SJSA1 (cell line): ENCODE measurements at regions not wholly inside any gene's neighbourhood (a gene's known extent, or its start where the extent isn't known, plus 50 kb on each side); places are given as distances from the start of the nearest gene placed in this dataset.
A peak's percentile ranks its signal among the peaks of the same experiment; 100 is the strongest.
"Not testable (repeated sequence)": the region's sequence is repeated elsewhere in the genome, so short reads cannot be mapped to it uniquely, and the experiment has no call there.

Source experiments
- DNase-seq, 2 experiments: peaks; one replicate each; pipeline ENCODE4 v3.0.0-alpha.2; 2015 to 2020; ENCODE audit warnings: low spot score in 2 of 2, low read depth in 1 of 2
- H3K27ac ChIP-seq: fragments of 250-450 bp; sonication (Bioruptor Pico); 2 replicates; pipeline ENCODE4 v1.5.1; 2020; ENCODE audit warnings: mild to moderate bottlenecking, moderate library complexity
- H3K27me3 ChIP-seq: fragments of 250-450 bp; sonication (Bioruptor Pico); replicated peaks from 2 replicates; pipeline ENCODE4 v1.5.1; 2020; ENCODE audit warnings: mild to moderate bottlenecking, moderate library complexity
- H3K36me3 ChIP-seq: fragments of 250-450 bp; sonication (Bioruptor Pico); 2 replicates; pipeline ENCODE4 v1.5.1; 2020; ENCODE audit warnings: mild to moderate bottlenecking
- H3K4me1 ChIP-seq: fragments of 250-450 bp; sonication (Bioruptor Pico); replicated peaks from 2 replicates; pipeline ENCODE4 v1.6.1; 2021; ENCODE audit warnings: mild to moderate bottlenecking
- H3K4me3 ChIP-seq: fragments of 250-450 bp; sonication (Bioruptor Pico); 2 replicates; pipeline ENCODE4 v1.5.1; 2020; ENCODE audit warnings: mild to moderate bottlenecking
- H3K9me3 ChIP-seq: fragments of 250-450 bp; sonication (Bioruptor Pico); replicated peaks from 2 replicates; pipeline ENCODE4 v1.5.1; 2020; ENCODE audit warnings: mild to moderate bottlenecking

DNA sequence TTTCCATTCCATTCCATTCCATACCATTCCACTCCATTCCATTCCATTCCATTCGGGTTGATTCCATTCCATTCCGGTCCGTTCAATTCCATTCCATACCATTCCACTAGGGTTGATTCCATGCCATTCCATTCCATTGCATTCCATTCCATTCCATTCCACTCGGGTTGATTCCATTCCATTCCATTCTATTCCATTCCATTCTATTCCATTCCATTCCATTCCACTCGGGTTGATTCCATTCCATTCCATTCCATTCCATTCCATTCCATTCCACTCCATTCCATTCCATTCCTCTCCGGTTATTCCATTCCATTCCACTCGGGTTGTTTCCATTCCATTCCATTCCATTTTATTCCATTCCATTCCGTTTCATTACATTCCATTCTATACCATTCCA, 155.9 kb downstream of the CWH43 start:
- DNase-seq, H3K4me1 ChIP-seq, H3K36me3 ChIP-seq, H3K27ac ChIP-seq, H3K9me3 ChIP-seq, H3K4me3 ChIP-seq, H3K27me3 ChIP-seq: not testable (repeated sequence)

DNA sequence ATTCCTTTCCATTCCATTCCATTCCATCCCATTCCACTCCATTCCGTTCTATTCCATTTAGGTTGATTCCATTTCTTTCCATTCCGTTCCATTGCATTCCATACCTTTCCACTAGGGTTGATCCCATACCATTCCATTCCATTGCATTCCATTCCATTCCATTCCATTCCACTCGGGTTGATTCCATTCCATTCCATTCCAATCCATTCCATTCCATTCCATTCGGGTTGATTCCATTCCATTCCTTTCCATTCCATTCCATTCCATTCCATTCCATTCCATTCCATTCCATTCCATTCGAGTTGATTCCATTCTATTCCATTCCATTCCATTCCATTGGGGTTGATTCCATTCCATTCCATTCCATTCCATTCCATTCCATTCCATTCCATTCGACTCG, 161.1 kb downstream of the CWH43 start:
- H3K27me3 ChIP-seq, H3K36me3 ChIP-seq, H3K4me3 ChIP-seq, H3K27ac ChIP-seq, H3K9me3 ChIP-seq, DNase-seq, H3K4me1 ChIP-seq: not testable (repeated sequence)

GRCh38 chr4:49147596-49147995, 161.5 kb downstream of the CWH43 start:
- not testable (repeated sequence) for H3K27me3 ChIP-seq, H3K4me1 ChIP-seq, H3K9me3 ChIP-seq, H3K36me3 ChIP-seq, H3K27ac ChIP-seq, H3K4me3 ChIP-seq, DNase-seq

DNA sequence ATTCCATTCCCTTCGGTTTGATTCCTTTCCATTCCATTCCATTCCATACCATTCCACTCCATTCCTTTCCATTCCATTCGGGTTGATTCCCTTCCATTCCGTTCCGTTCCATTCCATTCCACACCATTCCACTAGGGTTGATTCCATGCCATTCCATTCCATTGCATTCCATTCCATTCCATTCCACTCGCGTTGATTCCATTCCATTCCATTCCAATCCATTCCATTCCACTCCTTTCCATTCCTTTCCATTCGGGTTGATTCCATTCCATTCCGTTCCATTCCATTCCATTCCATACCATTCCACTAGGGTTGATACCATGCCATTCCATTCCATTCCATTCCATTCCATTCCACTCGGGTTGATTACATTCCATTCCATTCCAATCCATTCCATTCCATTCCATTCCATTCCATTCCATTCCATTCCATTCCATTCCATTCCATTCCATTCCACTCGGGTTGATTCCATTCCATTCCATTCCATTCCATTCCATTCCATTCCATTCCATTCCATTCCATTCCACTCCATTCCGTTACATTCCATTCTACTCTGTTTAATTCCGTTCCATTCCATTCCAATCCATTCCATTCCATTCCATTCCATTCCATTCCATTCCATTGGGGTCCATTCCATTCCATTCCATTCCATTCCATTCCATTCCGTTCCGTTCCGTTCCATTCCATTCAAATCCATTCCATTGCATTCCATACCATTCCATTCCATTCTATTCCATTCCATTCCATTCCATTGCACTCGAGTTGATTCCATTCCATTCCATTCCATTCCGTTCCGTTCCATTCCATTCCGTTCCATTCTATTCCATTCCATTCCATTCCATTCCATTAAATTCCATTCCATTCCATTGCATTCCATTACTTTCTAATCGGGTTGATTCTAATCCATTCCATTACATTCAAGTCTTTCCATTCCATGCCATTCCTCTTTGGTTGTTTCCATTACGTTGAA, 163.2 kb downstream of the CWH43 start:
- H3K27me3 ChIP-seq, H3K9me3 ChIP-seq, H3K4me1 ChIP-seq, H3K36me3 ChIP-seq, H3K27ac ChIP-seq, H3K4me3 ChIP-seq: not testable (repeated sequence)
- peak in 1 of 2 experiments; percentile 69 for DNase-seq

- H3K27ac ChIP-seq, DNase-seq, H3K36me3 ChIP-seq, H3K4me1 ChIP-seq, H3K27me3 ChIP-seq, H3K9me3 ChIP-seq, H3K4me3 ChIP-seq: not testable (repeated sequence)
Measured at GRCh38 chr4:49150351-49151083, 164.4 kb downstream of the CWH43 start.

DNA sequence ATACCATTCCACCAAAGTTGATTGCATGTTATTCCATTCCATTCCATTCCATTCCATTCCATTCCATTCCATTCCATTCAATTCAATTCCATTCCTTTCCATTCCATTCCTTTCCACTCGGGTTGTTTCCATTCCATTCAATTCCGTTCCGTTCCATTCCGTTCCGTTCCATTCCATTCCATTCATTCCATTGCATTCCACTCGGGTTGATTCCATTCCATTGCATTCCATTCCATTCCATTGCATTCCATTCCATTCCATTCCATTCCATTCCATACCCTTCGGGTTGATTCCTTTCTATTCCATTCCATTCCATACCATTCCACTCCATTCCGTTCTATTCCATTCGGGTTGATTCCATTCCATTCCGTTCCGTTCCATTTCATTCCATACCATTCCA, 166.9 kb downstream of the CWH43 start:
- not testable (repeated sequence) for H3K9me3 ChIP-seq, H3K4me3 ChIP-seq, H3K36me3 ChIP-seq, H3K27me3 ChIP-seq, DNase-seq, H3K4me1 ChIP-seq, H3K27ac ChIP-seq

DNA sequence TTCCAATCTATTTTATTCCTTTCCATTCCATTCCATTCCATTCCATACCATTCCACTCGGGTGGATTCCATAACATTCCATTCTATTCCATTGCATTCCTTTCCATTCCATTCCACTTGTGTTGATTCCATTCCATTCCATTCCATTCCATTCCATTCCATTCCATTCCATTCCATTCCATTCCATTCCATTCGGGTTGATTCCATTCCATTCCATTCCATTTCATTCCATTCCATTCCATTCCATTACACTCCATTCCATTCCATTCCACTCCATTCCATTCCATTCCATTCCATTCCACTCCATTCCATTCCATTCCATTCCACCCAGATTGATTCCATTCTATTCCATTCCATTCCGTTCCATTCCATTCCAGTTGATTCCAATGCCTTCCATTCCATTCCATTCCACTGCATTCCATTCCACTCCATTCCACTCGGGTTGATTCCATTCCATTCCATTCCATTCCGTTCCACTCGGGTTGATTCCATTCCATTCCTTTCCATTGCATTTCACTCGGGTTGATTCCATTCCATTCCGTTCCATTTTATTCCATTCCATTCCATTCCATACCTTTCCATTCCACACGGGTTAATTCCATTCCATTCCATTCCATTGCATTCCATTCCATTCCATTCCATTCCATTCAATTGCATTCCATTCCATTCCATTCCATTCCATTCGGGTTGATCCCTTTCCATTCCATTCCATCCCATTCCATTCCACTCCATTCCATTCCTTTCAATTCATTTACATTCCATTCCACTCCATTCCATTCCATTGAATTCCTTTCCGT, 168.4 kb downstream of the CWH43 start:
- not testable (repeated sequence) for H3K4me1 ChIP-seq, H3K4me3 ChIP-seq, H3K27me3 ChIP-seq, H3K36me3 ChIP-seq, H3K9me3 ChIP-seq, H3K27ac ChIP-seq
- DNase-seq, result peak in 1 of 2 experiments; percentile 49

GRCh38 chr4:49155270-49155669, 169.2 kb downstream of the CWH43 start:
- H3K4me1 ChIP-seq, H3K27ac ChIP-seq, H3K4me3 ChIP-seq, H3K27me3 ChIP-seq, H3K36me3 ChIP-seq, DNase-seq, H3K9me3 ChIP-seq: not testable (repeated sequence)

- not testable (repeated sequence) for H3K9me3 ChIP-seq, H3K27me3 ChIP-seq
Measured at GRCh38 chr4:49156309-49156708, 170.2 kb downstream of the CWH43 start.

GRCh38 chr4:49157630-49158029, 171.6 kb downstream of the CWH43 start:
- H3K9me3 ChIP-seq, H3K4me1 ChIP-seq, H3K4me3 ChIP-seq, H3K27ac ChIP-seq, DNase-seq, H3K36me3 ChIP-seq, H3K27me3 ChIP-seq: not testable (repeated sequence)

More at GRCh38 chr4:49156309-49156708, 170.2 kb downstream of the CWH43 start:
- not testable (repeated sequence) for H3K36me3 ChIP-seq, DNase-seq, H3K4me3 ChIP-seq, H3K4me1 ChIP-seq, H3K27ac ChIP-seq

GRCh38 chr4:49161111-49161541, 175.1 kb downstream of the CWH43 start:
- not testable (repeated sequence) for H3K9me3 ChIP-seq, H3K36me3 ChIP-seq, H3K4me3 ChIP-seq, H3K27ac ChIP-seq, H3K27me3 ChIP-seq, H3K4me1 ChIP-seq, DNase-seq

DNA sequence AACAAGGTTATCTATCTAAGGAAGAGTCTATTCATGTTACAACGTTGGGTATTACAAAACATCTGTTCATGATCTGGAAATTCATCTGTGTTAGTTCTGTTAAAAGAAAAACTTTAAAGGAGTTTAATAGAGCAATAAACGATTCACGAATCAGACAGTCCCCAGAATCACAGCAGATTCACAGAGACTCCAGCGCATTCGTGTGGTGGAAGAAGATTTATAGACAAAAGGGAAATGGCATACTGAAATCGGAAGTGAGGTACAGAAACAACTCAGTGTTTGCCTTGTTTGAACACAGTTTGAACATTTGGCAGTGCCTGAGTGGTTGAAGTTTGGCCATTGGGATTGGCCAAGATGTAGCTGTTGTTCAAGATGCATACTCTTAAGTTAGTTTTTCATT, 178.8 kb downstream of the CWH43 start:
- H3K36me3 ChIP-seq, DNase-seq, H3K4me3 ChIP-seq, H3K9me3 ChIP-seq, H3K27ac ChIP-seq, H3K27me3 ChIP-seq, H3K4me1 ChIP-seq: not testable (repeated sequence)

DNA sequence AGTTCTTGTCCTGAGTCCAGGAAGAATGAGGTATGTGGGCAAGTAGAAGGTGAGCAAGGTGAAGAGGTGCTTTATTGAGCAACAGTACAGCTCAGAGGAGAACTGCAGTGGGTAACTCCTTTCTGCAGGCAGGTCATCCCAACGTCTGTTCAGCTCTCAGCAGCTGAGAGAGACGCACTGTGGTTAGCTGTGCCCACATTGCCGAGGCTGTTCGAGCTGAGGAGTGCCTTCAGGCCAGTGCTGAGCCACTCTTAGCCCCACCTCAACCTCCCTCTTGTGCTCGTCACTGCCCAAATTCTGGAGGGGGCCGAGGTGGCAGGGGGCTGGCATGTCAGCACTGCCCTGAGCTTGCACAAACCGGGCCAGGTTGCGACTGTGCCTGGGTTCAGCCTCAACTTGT, 191.8 kb downstream of the CWH43 start:
- H3K36me3 ChIP-seq, result not testable (repeated sequence)

DNA sequence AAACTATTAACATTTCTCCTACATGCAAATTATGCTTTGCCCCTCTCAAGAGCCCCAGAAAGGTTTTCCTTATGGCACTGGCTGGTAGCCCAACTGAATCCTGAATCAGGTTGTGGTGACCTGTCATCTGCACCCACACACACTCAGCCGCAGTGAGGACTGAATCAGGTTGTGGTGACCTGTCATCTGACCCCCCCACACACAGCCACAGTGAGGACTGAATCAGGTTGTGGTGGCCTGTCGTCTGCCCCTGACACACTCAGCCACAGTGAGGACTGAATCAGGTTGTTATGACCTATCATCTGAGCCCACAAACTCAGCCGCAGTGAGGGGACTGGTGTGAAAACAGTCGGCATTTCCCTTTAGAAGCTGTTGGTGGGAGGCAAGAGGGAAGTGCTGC, 195.0 kb downstream of the CWH43 start:
- H3K4me1 ChIP-seq, H3K27ac ChIP-seq, H3K27me3 ChIP-seq: not testable (repeated sequence)

More for the DNA sequence above, 191.8 kb downstream of the CWH43 start:
- not testable (repeated sequence) for H3K4me3 ChIP-seq, H3K4me1 ChIP-seq, H3K27me3 ChIP-seq, DNase-seq, H3K27ac ChIP-seq, H3K9me3 ChIP-seq

More for the DNA sequence above, 195.0 kb downstream of the CWH43 start:
- H3K4me3 ChIP-seq, DNase-seq, H3K36me3 ChIP-seq, H3K9me3 ChIP-seq: not testable (repeated sequence)
